GM12891 (cell line): ENCODE measurements at regions not wholly inside any gene's neighbourhood (a gene's known extent, or its start where the extent isn't known, plus 50 kb on each side); places are given as distances from the start of the nearest gene placed in this dataset.

Experiments used
- PAX5 ChIP-seq: IDR thresholded peaks from 2 replicates; pipeline ENCODE4 v1.6.1; 2011; ENCODE audit warnings: low read length, moderate library complexity, mild to moderate bottlenecking; ENCODE audit not compliant: insufficient read depth, severe bottlenecking
- POLR2A ChIP-seq: IDR thresholded peaks from 2 replicates; pipeline ENCODE4 v1.6.1; 2011; ENCODE audit warnings: low read depth, low read length, control low read depth
- POLR2AphosphoS5 ChIP-seq: IDR thresholded peaks from 2 replicates; pipeline ENCODE4 v1.6.1; 2011; ENCODE audit warnings: low read depth, low read length, control low read depth
- POU2F2 ChIP-seq: IDR thresholded peaks from 2 replicates; pipeline ENCODE4 v1.6.1; 2011; ENCODE audit warnings: low read depth, mild to moderate bottlenecking, control low read depth, low read length, moderate library complexity
- SPI1 ChIP-seq: IDR thresholded peaks from 2 replicates; pipeline ENCODE4 v1.6.1; 2011; ENCODE audit warnings: low read depth, low read length, control low read depth
- TAF1 ChIP-seq: IDR thresholded peaks from 2 replicates; pipeline ENCODE4 v1.6.1; 2011; ENCODE audit warnings: low read depth, low read length, control low read depth

DNA sequence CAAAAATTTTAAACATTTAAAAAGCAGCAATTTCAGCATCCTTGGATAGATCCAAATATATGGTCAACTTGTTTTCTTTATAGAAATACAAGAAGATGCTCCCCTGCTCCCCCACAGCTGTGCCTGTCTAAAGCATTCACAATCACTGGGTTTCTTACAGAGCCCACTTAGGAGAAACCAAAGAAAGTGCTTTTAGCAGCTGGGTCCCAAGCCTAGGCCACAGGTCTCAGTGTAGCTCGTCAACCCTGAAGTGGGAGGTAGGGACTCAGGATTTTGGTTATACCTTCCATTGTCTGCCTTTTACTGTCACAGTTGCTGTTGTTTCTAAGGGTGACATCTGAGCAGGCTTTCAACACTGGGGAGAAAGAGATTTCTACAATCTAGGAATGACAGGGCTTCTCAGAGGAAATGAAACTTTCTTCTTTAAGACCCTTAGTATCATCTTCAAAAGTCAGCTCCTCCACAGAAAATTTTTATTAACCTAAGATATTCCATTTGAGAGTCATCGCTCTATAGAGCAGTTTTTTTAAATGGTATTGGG is 199.3 kb upstream of the CMC1 start:
- no peak for TF ChIP-seq POLR2A
- TF ChIP-seq POLR2AphosphoS5: no peak
- TF ChIP-seq TAF1: no peak
- TF ChIP-seq SPI1: peak; percentile 75
- TF ChIP-seq POU2F2: no peak
- no peak for TF ChIP-seq PAX5
